ENCODE measurements at regions not wholly inside any gene's neighbourhood (a gene's known extent, or its start where the extent isn't known, plus 50 kb on each side); places are given as distances from the start of the nearest gene placed in this dataset.
"Not testable (repeated sequence)": the region's sequence is repeated elsewhere in the genome, so short reads cannot be mapped to it uniquely, and the experiment has no call there.

GRCh38 chr14:83632375-83632774 is 1897.6 kb upstream of the FLRT2 start:
- no peak for DNase-seq
- Mint-ChIP-seq H3K36me3 (no peaks in the 10 kb centered on the region), H3K4me3 (no peak overlapping the region), H3K27ac (no peak overlapping the region), H3K9me3 (peaks cover 9 to 17% of the 10 kb centered on the region in 2 donors), H3K27me3 (ENCODE audit: low read depth in 2 of 2) (no peaks in the 10 kb centered on the region), H3K4me1 (no peaks in the 10 kb centered on the region)
- H3K27me3 ChIP-seq (ENCODE audit: control insufficient read depth, insufficient read depth, low read length): no peaks in the 10 kb centered on the region
- H3K27ac ChIP-seq (ENCODE audit: low read length): no peak overlapping the region
- no peaks in the 10 kb centered on the region for H3K9me3 ChIP-seq (ENCODE audit: control insufficient read depth, insufficient read depth, low read length)
- TF ChIP-seq CTCF (IDR thresholded peaks at IDR 0.05): no peak
- no peak for ATAC-seq
- H3K4me3 ChIP-seq (ENCODE audit: low read length): no peak overlapping the region
- H3K4me1 ChIP-seq (ENCODE audit: control insufficient read depth, insufficient read depth, low read length): no peaks in the 10 kb centered on the region
- intact Hi-C loops (cut with micrococcal nuclease): no loop called here
- H3K36me3 ChIP-seq (ENCODE audit: control insufficient read depth, insufficient read depth, low read length): no peaks in the 10 kb centered on the region

- WGBS (ENCODE audit: insufficient coverage): 93% methylated on average over 15 of the region's 18 CpGs
- no peak overlapping the region for H3K4me3 Mint-ChIP-seq
- H3K4me1 ChIP-seq (ENCODE audit: control insufficient read depth, insufficient read depth, low read length): no peaks in the 10 kb centered on the region
- H3K4me3 ChIP-seq (ENCODE audit: low read length): no peak overlapping the region
- H3K4me1 Mint-ChIP-seq: no peaks in the 10 kb centered on the region
- H3K9me3 Mint-ChIP-seq: peaks cover 13 to 19% of the 10 kb centered on the region in 2 donors
- H3K36me3 Mint-ChIP-seq: no peaks in the 10 kb centered on the region
- no peak for TF ChIP-seq CTCF (IDR thresholded peaks at IDR 0.05)
- DNase-seq: no peak
- no peaks in the 10 kb centered on the region for H3K27me3 Mint-ChIP-seq (ENCODE audit: low read depth in 2 of 2)
- no peak for ATAC-seq
- H3K36me3 ChIP-seq (ENCODE audit: control insufficient read depth, insufficient read depth, low read length): no peaks in the 10 kb centered on the region
- no peak overlapping the region for H3K27ac Mint-ChIP-seq
- H3K9me3 ChIP-seq (ENCODE audit: control insufficient read depth, insufficient read depth, low read length): no peaks in the 10 kb centered on the region
- no peak overlapping the region for H3K27ac ChIP-seq (ENCODE audit: low read length)
- intact Hi-C loops (cut with micrococcal nuclease): no loop called here
- H3K27me3 ChIP-seq (ENCODE audit: control insufficient read depth, insufficient read depth, low read length): no peaks in the 10 kb centered on the region
Measured at GRCh38 chr14:83638748-83639504, 1891.0 kb upstream of the FLRT2 start.

GRCh38 chr14:83639505-83639875 is 1890.5 kb upstream of the FLRT2 start:
- H3K36me3 Mint-ChIP-seq; H3K4me3 ChIP-seq (ENCODE audit: low read length); H3K36me3 ChIP-seq (ENCODE audit: control insufficient read depth, insufficient read depth, low read length); ATAC-seq; H3K4me3 Mint-ChIP-seq; H3K27me3 ChIP-seq (ENCODE audit: control insufficient read depth, insufficient read depth, low read length); DNase-seq; H3K27me3 Mint-ChIP-seq (ENCODE audit: low read depth in 2 of 2); H3K27ac ChIP-seq (ENCODE audit: low read length); intact Hi-C loops (cut with micrococcal nuclease); H3K9me3 ChIP-seq (ENCODE audit: control insufficient read depth, insufficient read depth, low read length); H3K4me1 ChIP-seq (ENCODE audit: control insufficient read depth, insufficient read depth, low read length); H3K4me1 Mint-ChIP-seq; H3K27ac Mint-ChIP-seq: not testable (repeated sequence)
- peaks cover 13 to 16% of the 10 kb centered on the region in 2 donors for H3K9me3 Mint-ChIP-seq
- 90% methylated on average over 18 of the region's 18 CpGs for WGBS (ENCODE audit: insufficient coverage)

GRCh38 chr14:83646228-83646627 is 1883.7 kb upstream of the FLRT2 start:
- H3K9me3 ChIP-seq (ENCODE audit: control insufficient read depth, insufficient read depth, low read length): no peaks in the 10 kb centered on the region
- intact Hi-C loops (cut with micrococcal nuclease): no loop called here
- DNase-seq (no peak), ATAC-seq (no peak)
- no peaks in the 10 kb centered on the region for H3K4me1 Mint-ChIP-seq
- H3K9me3 Mint-ChIP-seq: peaks cover 8 to 11% of the 10 kb centered on the region in 2 donors
- H3K27me3 Mint-ChIP-seq (ENCODE audit: low read depth in 2 of 2): no peaks in the 10 kb centered on the region
- H3K4me3 Mint-ChIP-seq: no peak overlapping the region
- no peak overlapping the region for H3K4me3 ChIP-seq (ENCODE audit: low read length)
- H3K27ac Mint-ChIP-seq: no peak overlapping the region
- no peak overlapping the region for H3K27ac ChIP-seq (ENCODE audit: low read length)
- no peak for TF ChIP-seq CTCF (IDR thresholded peaks at IDR 0.05)
- H3K4me1 ChIP-seq (ENCODE audit: control insufficient read depth, insufficient read depth, low read length): no peaks in the 10 kb centered on the region
- no peaks in the 10 kb centered on the region for H3K36me3 ChIP-seq (ENCODE audit: control insufficient read depth, insufficient read depth, low read length)
- no CpG with 5 or more reads among the region's 1 CpG for WGBS (ENCODE audit: insufficient coverage)
- H3K27me3 ChIP-seq (ENCODE audit: control insufficient read depth, insufficient read depth, low read length): no peaks in the 10 kb centered on the region
- peaks cover 6% of the 10 kb centered on the region for H3K36me3 Mint-ChIP-seq

Data from natural killer cell (primary cell).